ENCODE measurements at regions not wholly inside any gene's neighbourhood (a gene's known extent, or its start where the extent isn't known, plus 50 kb on each side); places are given as distances from the start of the nearest gene placed in this dataset.
"Not testable (repeated sequence)": the region's sequence is repeated elsewhere in the genome, so short reads cannot be mapped to it uniquely, and the experiment has no call there.

DNA sequence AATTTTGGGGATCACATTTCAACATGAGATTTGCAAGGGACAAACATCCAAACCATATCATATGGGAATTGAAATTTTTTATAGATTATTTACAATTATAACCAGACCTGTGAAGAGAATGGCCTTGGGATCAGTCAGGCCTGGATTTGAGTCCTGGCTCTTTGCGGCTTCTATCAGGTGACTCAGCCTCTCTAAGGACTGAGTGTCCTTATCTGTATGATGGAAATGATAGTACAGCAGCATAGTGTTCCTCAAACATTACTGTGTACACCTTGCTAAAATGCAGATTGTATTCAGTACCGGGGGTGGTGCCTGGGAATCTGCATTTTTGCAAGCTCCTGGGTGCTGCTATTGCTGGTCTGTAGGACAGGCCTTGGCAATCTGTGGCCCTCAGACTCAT lies 206.7 kb upstream of the PROK2 start:
- Histone ChIP-seq H3K9me3 (ENCODE audit: control insufficient read depth, insufficient read depth, low read length) (no peaks in the 10 kb centered on the region), H3K27ac (ENCODE audit: low read length) (no peak overlapping the region), H3K4me1 (ENCODE audit: control insufficient read depth, insufficient read depth, low read length) (no peaks in the 10 kb centered on the region; the same call in 1 of the 2 replicates), H3K4me3 (ENCODE audit: low read length) (no peak overlapping the region), H3K36me3 (ENCODE audit: control insufficient read depth, insufficient read depth, low read length) (no peaks in the 10 kb centered on the region), H3K27me3 (ENCODE audit: control insufficient read depth, insufficient read depth, low read length) (no peaks in the 10 kb centered on the region)
- DNase-seq (ENCODE audit: low read depth, low spot score) = no peak
- WGBS (ENCODE audit: insufficient coverage, insufficient read length) = no CpG with 5 or more reads among the region's 2 CpGs

DNA sequence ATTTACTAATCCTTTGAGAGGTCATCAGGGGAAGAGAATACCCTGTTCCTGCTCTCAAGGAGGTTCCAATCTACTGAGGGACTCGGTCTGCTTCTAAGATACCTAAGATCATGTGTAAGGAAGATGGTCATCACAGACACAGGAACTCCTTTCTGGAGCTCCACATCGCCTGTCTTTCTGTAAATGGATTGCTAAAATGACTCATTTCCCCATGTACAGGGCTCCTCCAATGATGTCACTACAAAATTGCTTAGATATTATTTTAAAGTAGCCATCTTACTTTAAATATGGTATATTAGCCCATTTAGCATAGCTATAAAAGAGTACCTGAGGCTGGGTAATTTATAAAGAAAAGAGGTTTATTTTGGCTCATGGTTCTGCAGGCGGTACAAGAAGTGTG lies 206.1 kb upstream of the PROK2 start:
- Histone ChIP-seq H3K9me3 (ENCODE audit: control insufficient read depth, insufficient read depth, low read length) (no peaks in the 10 kb centered on the region), H3K27ac (ENCODE audit: low read length) (no peak overlapping the region), H3K36me3 (ENCODE audit: control insufficient read depth, insufficient read depth, low read length) (no peaks in the 10 kb centered on the region), H3K4me1 (ENCODE audit: control insufficient read depth, insufficient read depth, low read length) (no peaks in the 10 kb centered on the region; the same call in 1 of the 2 replicates), H3K4me3 (ENCODE audit: low read length) (no peak overlapping the region), H3K27me3 (ENCODE audit: control insufficient read depth, insufficient read depth, low read length) (no peaks in the 10 kb centered on the region)
- no peak for DNase-seq (ENCODE audit: low read depth, low spot score)
- WGBS (ENCODE audit: insufficient coverage, insufficient read length) = no CpG with 5 or more reads among the region's 3 CpGs

DNA sequence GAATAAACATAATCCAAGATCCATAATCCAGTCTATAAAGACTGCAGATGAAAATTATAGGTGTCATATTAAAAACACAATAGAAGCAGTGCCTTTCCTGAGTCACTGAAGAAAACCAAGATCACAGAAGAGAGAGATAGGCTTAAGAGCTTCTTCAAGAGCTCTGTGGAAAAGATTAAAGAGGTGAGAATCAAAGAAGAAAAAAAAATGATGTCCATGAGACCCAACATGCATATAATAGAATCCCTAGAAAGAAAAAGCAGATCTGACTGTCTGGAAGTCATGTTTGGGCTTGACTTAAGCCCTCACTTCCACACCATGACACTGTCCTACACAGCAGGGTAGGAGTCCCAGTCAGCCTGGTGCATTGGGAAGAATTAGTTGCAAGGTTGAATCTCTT lies 205.6 kb upstream of the PROK2 start:
- Histone ChIP-seq H3K27me3 (ENCODE audit: control insufficient read depth, insufficient read depth, low read length) (no peaks in the 10 kb centered on the region), H3K9me3 (ENCODE audit: control insufficient read depth, insufficient read depth, low read length) (no peaks in the 10 kb centered on the region), H3K36me3 (ENCODE audit: control insufficient read depth, insufficient read depth, low read length) (no peaks in the 10 kb centered on the region), H3K4me3 (ENCODE audit: low read length) (no peak overlapping the region), H3K4me1 (ENCODE audit: control insufficient read depth, insufficient read depth, low read length) (no peaks in the 10 kb centered on the region; the same call in 1 of the 2 replicates), H3K27ac (ENCODE audit: low read length) (no peak overlapping the region)
- DNase-seq (ENCODE audit: low read depth, low spot score) = no peak

DNA sequence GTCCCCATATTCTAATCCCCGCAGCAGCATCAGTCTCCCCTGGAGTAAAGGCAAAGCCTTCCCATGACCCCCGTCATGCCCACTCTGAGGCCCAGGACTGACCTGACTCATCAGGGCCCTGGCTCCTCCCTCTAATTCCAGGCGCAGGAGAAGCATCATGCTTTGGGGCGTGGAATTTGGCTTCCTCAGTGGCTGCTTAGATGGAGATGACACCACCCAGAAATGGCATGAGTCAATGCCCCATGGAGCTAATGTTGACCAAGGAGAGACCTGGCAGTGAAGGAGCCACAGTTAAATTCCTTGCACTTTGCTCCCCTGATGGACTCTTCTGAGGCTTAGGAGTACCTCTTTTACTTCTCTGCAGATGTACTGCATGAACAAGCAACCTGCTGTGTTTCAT lies 204.2 kb upstream of the PROK2 start:
- Histone ChIP-seq H3K4me3 (ENCODE audit: low read length) (no peak overlapping the region), H3K9me3 (ENCODE audit: control insufficient read depth, insufficient read depth, low read length) (no peaks in the 10 kb centered on the region), H3K4me1 (ENCODE audit: control insufficient read depth, insufficient read depth, low read length) (no peaks in the 10 kb centered on the region; the same call in 1 of the 2 replicates), H3K27ac (ENCODE audit: low read length) (no peak overlapping the region), H3K27me3 (ENCODE audit: control insufficient read depth, insufficient read depth, low read length) (no peaks in the 10 kb centered on the region), H3K36me3 (ENCODE audit: control insufficient read depth, insufficient read depth, low read length) (no peaks in the 10 kb centered on the region)
- no CpG with 5 or more reads among the region's 4 CpGs for WGBS (ENCODE audit: insufficient coverage, insufficient read length)
- DNase-seq (ENCODE audit: low read depth, low spot score) = no peak

DNA sequence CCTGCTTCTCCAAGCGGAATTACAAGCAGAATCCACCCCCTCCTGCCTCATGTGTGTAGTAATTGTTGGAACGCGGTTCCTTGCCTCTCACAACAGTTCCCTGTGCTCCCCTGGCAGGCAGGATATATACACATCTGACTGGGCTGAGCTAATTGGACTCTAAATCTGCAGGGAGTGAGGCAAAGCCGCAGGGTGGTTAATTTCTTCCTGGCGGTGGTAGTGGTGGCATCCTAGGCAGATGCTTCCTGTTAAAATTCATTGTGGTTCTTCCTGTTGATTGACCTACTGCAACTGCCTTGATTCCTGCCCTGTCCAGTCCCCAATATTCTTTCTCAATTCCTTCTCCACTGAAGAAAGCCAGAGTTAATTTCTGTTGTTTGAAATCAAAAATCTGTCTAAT lies 202.9 kb upstream of the PROK2 start:
- Histone ChIP-seq H3K27ac (ENCODE audit: low read length) (no peak overlapping the region), H3K27me3 (ENCODE audit: control insufficient read depth, insufficient read depth, low read length) (no peaks in the 10 kb centered on the region), H3K9me3 (ENCODE audit: control insufficient read depth, insufficient read depth, low read length) (no peaks in the 10 kb centered on the region), H3K36me3 (ENCODE audit: control insufficient read depth, insufficient read depth, low read length) (no peaks in the 10 kb centered on the region), H3K4me1 (ENCODE audit: control insufficient read depth, insufficient read depth, low read length) (no peaks in the 10 kb centered on the region; the same call in 1 of the 2 replicates), H3K4me3 (ENCODE audit: low read length) (no peak overlapping the region)
- WGBS (ENCODE audit: insufficient coverage, insufficient read length) = no CpG with 5 or more reads among the region's 5 CpGs
- DNase-seq (ENCODE audit: low read depth, low spot score) = no peak

DNA sequence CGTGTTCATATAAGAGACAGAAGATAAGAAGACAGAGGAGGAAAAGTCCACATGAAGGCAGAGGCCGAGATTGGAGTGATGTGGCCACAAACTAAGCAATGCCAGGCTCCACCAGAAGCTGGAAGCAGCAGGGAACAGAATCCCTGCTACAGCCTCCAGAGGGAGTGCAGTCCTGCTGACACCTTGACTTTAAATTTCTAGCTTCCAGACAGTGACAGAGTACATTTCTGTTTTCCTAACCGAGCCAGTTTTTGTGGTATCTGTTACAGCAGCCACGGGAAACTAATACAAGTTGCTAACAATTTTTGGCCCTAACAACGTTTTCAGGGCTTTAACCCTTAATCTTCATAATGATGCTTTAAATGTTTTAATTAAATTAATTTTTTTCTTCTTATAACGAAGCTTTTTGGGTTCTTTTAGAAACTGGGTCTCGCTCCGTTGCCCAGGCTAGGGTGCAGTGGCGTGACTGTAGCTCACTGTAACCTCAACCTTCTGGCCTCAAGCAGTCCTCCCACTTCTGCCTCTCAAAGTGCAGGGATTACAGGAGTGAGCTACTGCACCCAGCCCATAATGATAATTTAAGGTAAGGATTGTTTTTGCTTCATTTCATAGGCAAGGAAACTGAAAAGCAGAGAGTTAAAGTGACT lies 202.3 kb upstream of the PROK2 start:
- no peak for DNase-seq (ENCODE audit: low read depth, low spot score)
- Histone ChIP-seq H3K9me3 (ENCODE audit: control insufficient read depth, insufficient read depth, low read length) (no peaks in the 10 kb centered on the region), H3K27ac (ENCODE audit: low read length) (no peak overlapping the region), H3K36me3 (ENCODE audit: control insufficient read depth, insufficient read depth, low read length) (no peaks in the 10 kb centered on the region), H3K4me3 (ENCODE audit: low read length) (no peak overlapping the region), H3K27me3 (ENCODE audit: control insufficient read depth, insufficient read depth, low read length) (no peaks in the 10 kb centered on the region), H3K4me1 (ENCODE audit: control insufficient read depth, insufficient read depth, low read length) (no peaks in the 10 kb centered on the region; the same call in 1 of the 2 replicates)
- WGBS (ENCODE audit: insufficient coverage, insufficient read length) = no CpG with 5 or more reads among the region's 9 CpGs

DNA sequence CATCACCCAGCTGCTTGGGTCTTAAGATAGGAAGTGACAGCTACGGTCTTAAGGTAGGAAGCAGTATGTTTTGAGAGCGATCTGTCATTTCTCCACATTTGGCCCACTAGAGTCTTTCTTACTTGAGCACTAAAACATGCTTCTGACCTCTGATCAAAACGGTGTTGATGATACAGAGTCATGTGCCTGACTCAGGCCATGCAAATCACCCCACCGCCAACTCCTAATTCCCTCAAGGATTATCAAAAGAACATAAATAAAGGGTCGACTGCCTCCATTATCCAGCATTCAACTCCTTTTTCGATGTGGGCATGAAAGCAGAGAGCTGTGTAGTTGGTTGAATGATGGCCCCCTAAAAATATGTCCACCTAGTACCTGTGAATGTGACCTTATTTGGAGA lies 201.7 kb upstream of the PROK2 start:
- H3K27me3 ChIP-seq (ENCODE audit: control insufficient read depth, insufficient read depth, low read length) = no peaks in the 10 kb centered on the region

DNA sequence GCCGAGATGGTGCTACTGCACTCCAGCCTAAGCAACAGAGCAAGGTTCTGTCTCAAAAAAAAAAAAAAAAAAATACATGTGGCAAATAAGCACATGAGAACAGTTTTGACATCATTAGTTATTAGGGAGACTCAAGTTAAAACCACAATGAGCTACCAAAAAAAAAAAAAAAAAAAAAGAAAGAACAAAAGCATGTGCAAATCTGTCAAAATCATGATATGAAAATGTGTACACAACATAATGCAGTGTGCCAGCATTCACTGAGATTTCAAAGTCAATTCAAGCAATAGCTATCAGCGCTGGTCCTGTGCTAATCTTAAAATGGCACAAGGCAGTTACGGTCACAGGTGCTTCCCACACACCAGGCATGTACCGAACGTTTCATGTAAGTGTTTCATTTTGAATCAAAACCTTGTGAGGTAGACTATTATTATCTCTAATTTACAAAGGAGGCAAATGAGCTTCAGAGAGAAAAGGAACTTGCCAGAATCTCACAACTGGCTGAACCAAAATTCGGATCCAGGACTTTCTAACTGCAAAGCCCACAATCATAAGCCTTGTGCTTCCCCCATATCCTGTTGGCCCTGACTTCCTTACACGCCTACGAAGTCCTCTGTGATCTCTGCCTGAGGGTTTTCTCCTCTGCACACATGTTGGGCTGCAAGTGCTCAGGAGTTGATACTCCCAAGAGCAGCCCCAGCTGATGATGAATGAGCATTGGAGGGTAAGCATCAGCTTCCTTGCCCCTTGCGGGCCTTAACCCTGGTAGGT lies 200.1 kb upstream of the PROK2 start:
- no CpG with 5 or more reads among the region's 9 CpGs for WGBS (ENCODE audit: insufficient coverage, insufficient read length)
- no peak overlapping the region for H3K27ac ChIP-seq (ENCODE audit: low read length)
- no peak for DNase-seq (ENCODE audit: low read depth, low spot score)
- H3K27me3 ChIP-seq (ENCODE audit: control insufficient read depth, insufficient read depth, low read length) = no peaks in the 10 kb centered on the region
- H3K4me3 ChIP-seq (ENCODE audit: low read length) = no peak overlapping the region
- no peaks in the 10 kb centered on the region for H3K36me3 ChIP-seq (ENCODE audit: control insufficient read depth, insufficient read depth, low read length)
- H3K4me1 ChIP-seq (ENCODE audit: control insufficient read depth, insufficient read depth, low read length) = no peaks in the 10 kb centered on the region; the same call in 1 of the 2 replicates
- H3K9me3 ChIP-seq (ENCODE audit: control insufficient read depth, insufficient read depth, low read length) = no peaks in the 10 kb centered on the region

More for the DNA sequence above, 201.7 kb upstream of the PROK2 start:
- Histone ChIP-seq H3K9me3 (ENCODE audit: control insufficient read depth, insufficient read depth, low read length) (no peaks in the 10 kb centered on the region), H3K36me3 (ENCODE audit: control insufficient read depth, insufficient read depth, low read length) (no peaks in the 10 kb centered on the region), H3K27ac (ENCODE audit: low read length) (no peak overlapping the region), H3K4me1 (ENCODE audit: control insufficient read depth, insufficient read depth, low read length) (no peaks in the 10 kb centered on the region; the same call in 1 of the 2 replicates), H3K4me3 (ENCODE audit: low read length) (no peak overlapping the region)
- no CpG with 5 or more reads among the region's 6 CpGs for WGBS (ENCODE audit: insufficient coverage, insufficient read length)
- no peak for DNase-seq (ENCODE audit: low read depth, low spot score)

DNA sequence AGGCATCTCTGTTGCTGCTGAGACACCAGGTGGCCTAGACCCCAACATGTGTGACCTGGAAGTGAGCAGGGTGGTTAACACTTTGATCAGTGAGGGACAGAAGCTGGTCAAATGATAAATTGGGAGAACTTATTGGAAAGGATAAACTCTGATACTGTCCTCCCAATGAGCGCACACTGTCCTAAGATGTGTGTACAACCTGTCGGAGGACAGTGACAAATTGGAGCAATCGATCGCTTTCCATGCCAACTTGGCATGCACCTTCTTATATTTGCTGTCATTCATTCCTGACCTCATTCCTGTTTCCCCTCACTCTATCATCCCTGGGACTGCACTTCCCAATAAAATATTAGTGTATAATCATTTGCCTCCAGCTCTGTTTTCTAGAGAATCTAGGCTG lies 198.7 kb upstream of the PROK2 start:
- Histone ChIP-seq H3K9me3 (ENCODE audit: control insufficient read depth, insufficient read depth, low read length) (no peaks in the 10 kb centered on the region), H3K4me3 (ENCODE audit: low read length) (no peak overlapping the region), H3K36me3 (ENCODE audit: control insufficient read depth, insufficient read depth, low read length) (no peaks in the 10 kb centered on the region), H3K27ac (ENCODE audit: low read length) (no peak overlapping the region), H3K4me1 (ENCODE audit: control insufficient read depth, insufficient read depth, low read length) (no peaks in the 10 kb centered on the region), H3K27me3 (ENCODE audit: control insufficient read depth, insufficient read depth, low read length) (no peaks in the 10 kb centered on the region)
- DNase-seq (ENCODE audit: low read depth, low spot score) = no peak
- no CpG with 5 or more reads among the region's 4 CpGs for WGBS (ENCODE audit: insufficient coverage, insufficient read length)

DNA sequence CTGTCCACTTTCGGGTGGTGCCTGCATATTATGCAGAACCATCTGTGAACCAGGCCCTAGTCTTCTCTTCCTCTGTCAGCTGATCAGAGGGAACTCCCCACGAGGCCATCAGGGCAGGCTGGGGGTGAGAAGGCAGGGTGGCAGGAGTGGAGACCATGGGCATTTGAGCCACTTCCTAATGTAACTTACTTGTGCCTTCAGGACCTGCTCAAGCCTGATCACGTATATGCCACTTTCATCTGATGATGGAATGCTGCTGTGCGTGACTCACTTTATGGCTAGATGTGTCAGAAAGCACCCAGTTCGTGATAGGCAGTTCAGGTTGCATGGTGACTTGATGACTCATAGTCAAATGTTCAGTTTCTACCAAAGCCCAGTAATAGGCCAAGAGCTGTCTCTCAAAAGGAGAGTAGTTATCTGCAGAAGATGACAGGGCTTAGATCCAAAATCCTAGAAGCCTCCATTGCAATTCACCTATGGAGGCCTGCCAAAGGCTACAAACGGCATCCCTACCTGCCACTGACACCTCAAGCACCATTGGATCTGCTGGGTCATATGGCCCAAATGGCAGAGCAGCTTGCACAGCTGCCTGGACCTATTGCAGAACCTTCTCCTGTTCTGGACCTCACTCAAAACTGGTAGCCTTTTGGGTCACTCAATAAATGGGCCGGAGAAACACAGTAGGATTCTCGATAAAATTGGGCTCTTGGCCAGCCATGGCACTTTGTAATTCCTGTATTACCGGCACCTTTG lies 197.7 kb upstream of the PROK2 start:
- not testable (repeated sequence) for H3K27me3 ChIP-seq (ENCODE audit: control insufficient read depth, insufficient read depth, low read length); H3K27ac ChIP-seq (ENCODE audit: low read length); H3K9me3 ChIP-seq (ENCODE audit: control insufficient read depth, insufficient read depth, low read length); H3K36me3 ChIP-seq (ENCODE audit: control insufficient read depth, insufficient read depth, low read length); H3K4me1 ChIP-seq (ENCODE audit: control insufficient read depth, insufficient read depth, low read length); H3K4me3 ChIP-seq (ENCODE audit: low read length); DNase-seq (ENCODE audit: low read depth, low spot score)
- no CpG with 5 or more reads among the region's 9 CpGs for WGBS (ENCODE audit: insufficient coverage, insufficient read length)

Data from iPS DF 6.9 (cell line).